ENCODE measurements at regions not wholly inside any gene's neighbourhood (a gene's known extent, or its start where the extent isn't known, plus 50 kb on each side); places are given as distances from the start of the nearest gene placed in this dataset.
"Not testable (repeated sequence)": the region's sequence is repeated elsewhere in the genome, so short reads cannot be mapped to it uniquely, and the experiment has no call there.

- H3K4me3 Mint-ChIP-seq = no peak overlapping the region
- H3K36me3 Mint-ChIP-seq = no peaks in the 10 kb centered on the region
- no peak for TF ChIP-seq CTCF (conservative IDR thresholded peaks at IDR 0.05)
- peaks cover 52% of the 10 kb centered on the region for H3K27me3 Mint-ChIP-seq
- H3K4me1 Mint-ChIP-seq (ENCODE audit: unreplicated experiment) = peaks cover 13% of the 10 kb centered on the region
- H3K27ac Mint-ChIP-seq = no peak overlapping the region
- no peaks in the 10 kb centered on the region for H3K9me3 Mint-ChIP-seq
- DNase-seq (ENCODE audit: extremely low spot score, unreplicated experiment) = no peak
These were observed 132.1 kb downstream of the KCNJ12 start for GRCh38 chr17:21508211-21508610.

GRCh38 chr17:21509356-21509755 is 133.2 kb downstream of the KCNJ12 start:
- H3K4me3 Mint-ChIP-seq; H3K27ac Mint-ChIP-seq; H3K36me3 Mint-ChIP-seq; DNase-seq (ENCODE audit: extremely low spot score, unreplicated experiment); H3K9me3 Mint-ChIP-seq: not testable (repeated sequence)
- H3K4me1 Mint-ChIP-seq (ENCODE audit: unreplicated experiment) = peaks cover 13% of the 10 kb centered on the region
- H3K27me3 Mint-ChIP-seq = peaks cover 54% of the 10 kb centered on the region

GRCh38 chr17:21510686-21511362 is 134.7 kb downstream of the KCNJ12 start:
- no peak for TF ChIP-seq CTCF (conservative IDR thresholded peaks at IDR 0.05)
- Mint-ChIP-seq H3K4me3 (peak overlapping the region; percentile 71), H3K36me3 (no peaks in the 10 kb centered on the region), H3K4me1 (ENCODE audit: unreplicated experiment) (peaks cover 13% of the 10 kb centered on the region), H3K27me3 (peaks cover 51% of the 10 kb centered on the region), H3K9me3 (no peaks in the 10 kb centered on the region), H3K27ac (no peak overlapping the region)
- DNase-seq (ENCODE audit: extremely low spot score, unreplicated experiment) = no peak

GRCh38 chr17:21511363-21512195 is 135.4 kb downstream of the KCNJ12 start:
- TF ChIP-seq CTCF (conservative IDR thresholded peaks at IDR 0.05) = peak; percentile 93
- no peak overlapping the region for H3K27ac Mint-ChIP-seq
- peaks cover 55% of the 10 kb centered on the region for H3K27me3 Mint-ChIP-seq
- no peaks in the 10 kb centered on the region for H3K9me3 Mint-ChIP-seq
- peak; percentile 85 for DNase-seq (ENCODE audit: extremely low spot score, unreplicated experiment)
- H3K4me1 Mint-ChIP-seq (ENCODE audit: unreplicated experiment) = peaks cover 13% of the 10 kb centered on the region
- H3K36me3 Mint-ChIP-seq = no peaks in the 10 kb centered on the region
- H3K4me3 Mint-ChIP-seq = peak overlapping the region; percentile 71

GRCh38 chr17:21512307-21513011 is 136.3 kb downstream of the KCNJ12 start:
- DNase-seq (ENCODE audit: extremely low spot score, unreplicated experiment) = peak; percentile 62
- H3K27ac Mint-ChIP-seq = no peak overlapping the region
- H3K4me1 Mint-ChIP-seq (ENCODE audit: unreplicated experiment) = peaks cover 13% of the 10 kb centered on the region
- TF ChIP-seq CTCF (conservative IDR thresholded peaks at IDR 0.05) = no peak
- H3K36me3 Mint-ChIP-seq = no peaks in the 10 kb centered on the region
- peak overlapping the region; percentile 71 for H3K4me3 Mint-ChIP-seq
- H3K9me3 Mint-ChIP-seq = no peaks in the 10 kb centered on the region
- peaks cover 55% of the 10 kb centered on the region for H3K27me3 Mint-ChIP-seq
